Retina (tissue), 1 donor: ENCODE measurements at regions not wholly inside any gene's neighbourhood (a gene's known extent, or its start where the extent isn't known, plus 50 kb on each side); places are given as distances from the start of the nearest gene placed in this dataset.

ENCODE experiments used
- DNase-seq: peaks from one replicate; pipeline ENCODE4 v3.0.0-alpha.2; 2016

- DNase-seq = no peak
Observed at GRCh38 chr2:145721681-145722080, 1201.8 kb upstream of the ZEB2 start.

GRCh38 chr2:145715601-145716000, 1195.7 kb upstream of the ZEB2 start:
- no peak for DNase-seq

GRCh38 chr2:145710303-145710702, 1190.4 kb upstream of the ZEB2 start:
- no peak for DNase-seq

GRCh38 chr2:145702305-145702704, 1182.4 kb upstream of the ZEB2 start:
- no peak for DNase-seq

GRCh38 chr2:145692971-145693478, 1173.1 kb upstream of the ZEB2 start:
- no peak for DNase-seq

- DNase-seq = no peak
Observed at GRCh38 chr2:145691659-145692058, 1171.7 kb upstream of the ZEB2 start.

- DNase-seq = no peak
Observed at GRCh38 chr2:145690183-145690778, 1170.4 kb upstream of the ZEB2 start.

GRCh38 chr2:145689277-145689676, 1169.4 kb upstream of the ZEB2 start:
- DNase-seq = no peak

GRCh38 chr2:145688156-145688555, 1168.2 kb upstream of the ZEB2 start:
- DNase-seq = no peak

- DNase-seq = no peak
Observed at GRCh38 chr2:145687442-145688134, 1167.7 kb upstream of the ZEB2 start.

GRCh38 chr2:145685383-145686050, 1165.6 kb upstream of the ZEB2 start:
- no peak for DNase-seq

GRCh38 chr2:145682546-145683157, 1162.7 kb upstream of the ZEB2 start:
- DNase-seq = no peak

- DNase-seq = no peak
Observed at GRCh38 chr2:145680276-145680675, 1160.4 kb upstream of the ZEB2 start.

GRCh38 chr2:145677371-145677770, 1157.5 kb upstream of the ZEB2 start:
- DNase-seq = no peak

- no peak for DNase-seq
Observed at GRCh38 chr2:145674705-145675104, 1154.8 kb upstream of the ZEB2 start.

GRCh38 chr2:145669301-145669700, 1149.4 kb upstream of the ZEB2 start:
- DNase-seq = no peak

- no peak for DNase-seq
Observed at GRCh38 chr2:145666552-145666951, 1146.6 kb upstream of the ZEB2 start.

- DNase-seq = no peak
Observed at GRCh38 chr2:145657265-145657664, 1137.3 kb upstream of the ZEB2 start.

GRCh38 chr2:145655165-145655765, 1135.3 kb upstream of the ZEB2 start:
- peak; percentile 14 for DNase-seq

- no peak for DNase-seq
Observed at GRCh38 chr2:145654746-145655145, 1134.8 kb upstream of the ZEB2 start.

- no peak for DNase-seq
Observed at GRCh38 chr2:145654156-145654555, 1134.2 kb upstream of the ZEB2 start.

GRCh38 chr2:145653553-145653952, 1133.6 kb upstream of the ZEB2 start:
- DNase-seq = no peak
